H1 (cell line): ENCODE measurements at regions not wholly inside any gene's neighbourhood (a gene's known extent, or its start where the extent isn't known, plus 50 kb on each side); places are given as distances from the start of the nearest gene placed in this dataset.

Experiments
- CBX8 ChIP-seq: fragments of 300-800, 300-1000 bp; sonication (generic); IDR thresholded peaks from 2 replicates; pipeline ENCODE4 v1.7.1; 2016; ENCODE audit warnings: low read depth, low read length, borderline replicate concordance
- CHD2 ChIP-seq: IDR thresholded peaks from 2 replicates; pipeline ENCODE4 v1.6.1; 2012; ENCODE audit warnings: low read length, improper control_type of control experiment
- CTCF ChIP-seq, 3 experiments: IDR thresholded peaks; 1 replicate in 2 of 3; 2 replicates in 1 of 3; pipeline versions ENCODE4 v1.5.1 to v1.6.1; 2011; ENCODE audit warnings: low read length in 3 of 3, mild to moderate bottlenecking in 3 of 3, inconsistent platforms in 2 of 3, low read depth in 1 of 3, moderate library complexity in 1 of 3; ENCODE audit not compliant: insufficient read depth in 1 of 3; ENCODE audit errors: control extremely low read depth in 1 of 3
- EP300 ChIP-seq, 2 experiments: IDR thresholded peaks; 1 replicate in 1 of 2; 2 replicates in 1 of 2; pipeline ENCODE4 v1.6.1; 2011 to 2012; ENCODE audit warnings: low read depth in 2 of 2, low read length in 2 of 2, mild to moderate bottlenecking in 2 of 2, borderline replicate concordance in 1 of 2, inconsistent platforms in 1 of 2, moderate library complexity in 1 of 2
- EZH2 ChIP-seq: fragments of 200-600 bp; sonication (generic); IDR thresholded peaks from 2 replicates; pipeline ENCODE4 v1.7.1; 2012; ENCODE audit warnings: low read depth, mild to moderate bottlenecking, moderate library complexity, low read length, inconsistent platforms; ENCODE audit not compliant: severe bottlenecking
- GABPA ChIP-seq: IDR thresholded peaks from 2 replicates; pipeline ENCODE4 v1.6.1; 2011; ENCODE audit warnings: mild to moderate bottlenecking, low read length, moderate library complexity, borderline replicate concordance; ENCODE audit not compliant: insufficient read depth
- MAX ChIP-seq: IDR thresholded peaks from 2 replicates; pipeline ENCODE4 v1.6.1; 2012; ENCODE audit warnings: inconsistent platforms
- NRF1 ChIP-seq: IDR thresholded peaks from 2 replicates; pipeline ENCODE4 v1.6.1; 2011; ENCODE audit warnings: mild to moderate bottlenecking, low read depth, low read length, improper control_type of control experiment
- SP4 ChIP-seq: IDR thresholded peaks from 2 replicates; pipeline ENCODE4 v1.6.1; 2012; ENCODE audit warnings: low read length, inconsistent platforms
- SUZ12 ChIP-seq: fragments of 200-600 bp; sonication (generic); IDR thresholded peaks from 2 replicates; pipeline ENCODE4 v1.6.1; 2012; ENCODE audit warnings: mild to moderate bottlenecking, inconsistent platforms, low read length, moderate library complexity, mixed read lengths
- TAF1 ChIP-seq: IDR thresholded peaks from 2 replicates; pipeline ENCODE4 v1.6.1; 2011; ENCODE audit warnings: mild to moderate bottlenecking, low read depth, low read length
- TCF12 ChIP-seq: IDR thresholded peaks from 2 replicates; pipeline ENCODE4 v1.6.1; 2011; ENCODE audit warnings: low read depth, mild to moderate bottlenecking, low read length

GRCh38 chr18:21998486-21998885 is 170.9 kb upstream of the GATA6 start:
- TF ChIP-seq CTCF (IDR thresholded peaks at IDR 0.05; ENCODE audit: control extremely low read depth in 1 of 3, insufficient read depth in 1 of 3, low read depth in 1 of 3, low read length in 3 of 3) (no peak), NRF1 (no peak), TAF1 (no peak), CHD2 (no peak), CBX8 (no peak), EZH2 (no peak), EP300 (IDR thresholded peaks at IDR 0.05; ENCODE audit: borderline replicate concordance in 1 of 2, low read depth in 2 of 2, low read length in 2 of 2) (no peak), SP4 (no peak), TCF12 (no peak), MAX (no peak), GABPA (no peak), SUZ12 (no peak)
